HG03066 (cell line): ENCODE measurements at regions not wholly inside any gene's neighbourhood (a gene's known extent, or its start where the extent isn't known, plus 50 kb on each side); places are given as distances from the start of the nearest gene placed in this dataset.

Experiments
- ATAC-seq: cut with Tn5 transposase; IDR thresholded peaks from one replicate; pipeline ENCODE4 v1.9.1; 2021; ENCODE audit warnings: low read depth; ENCODE audit not compliant: unreplicated experiment

DNA sequence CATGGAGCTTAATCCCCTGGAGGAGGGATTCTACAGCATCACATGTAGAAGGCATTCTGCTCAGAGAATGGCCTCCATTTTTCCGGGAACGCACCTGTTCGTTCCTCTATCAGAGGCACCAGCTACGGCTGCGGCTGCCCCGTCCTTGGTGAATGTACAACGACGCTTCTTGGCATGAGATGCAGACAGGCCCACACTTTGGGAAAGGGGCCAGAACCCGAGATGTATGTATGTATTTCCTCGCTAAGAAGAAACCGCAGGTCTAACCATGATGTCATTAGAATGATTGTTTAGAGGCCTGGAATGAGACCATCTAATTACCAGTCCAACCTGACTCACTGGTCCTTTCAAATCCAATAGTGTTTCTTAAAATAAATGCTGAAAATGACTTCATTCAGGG is 1293.4 kb downstream of the TBC1D22A start:
- no peak for ATAC-seq

DNA sequence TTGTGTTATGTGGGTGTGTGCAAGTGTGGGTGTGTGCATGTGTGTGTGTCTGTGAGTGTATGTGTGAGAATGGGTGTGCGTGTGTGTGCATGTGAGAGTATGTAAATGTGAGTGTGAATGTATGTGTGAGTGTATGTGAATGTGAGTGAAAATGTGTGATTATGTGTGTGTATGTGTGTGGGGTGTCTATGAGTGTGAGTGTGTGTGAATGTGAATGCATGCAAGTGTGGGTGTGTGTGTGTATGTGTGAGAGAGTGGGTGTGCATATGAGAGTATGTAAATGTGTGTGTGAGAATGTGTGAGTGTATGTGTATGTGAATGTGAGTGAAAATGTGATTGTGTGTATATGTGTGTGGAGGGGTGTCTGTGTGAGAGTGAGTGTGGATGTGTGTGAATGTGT is 1292.7 kb downstream of the TBC1D22A start:
- no peak for ATAC-seq

DNA sequence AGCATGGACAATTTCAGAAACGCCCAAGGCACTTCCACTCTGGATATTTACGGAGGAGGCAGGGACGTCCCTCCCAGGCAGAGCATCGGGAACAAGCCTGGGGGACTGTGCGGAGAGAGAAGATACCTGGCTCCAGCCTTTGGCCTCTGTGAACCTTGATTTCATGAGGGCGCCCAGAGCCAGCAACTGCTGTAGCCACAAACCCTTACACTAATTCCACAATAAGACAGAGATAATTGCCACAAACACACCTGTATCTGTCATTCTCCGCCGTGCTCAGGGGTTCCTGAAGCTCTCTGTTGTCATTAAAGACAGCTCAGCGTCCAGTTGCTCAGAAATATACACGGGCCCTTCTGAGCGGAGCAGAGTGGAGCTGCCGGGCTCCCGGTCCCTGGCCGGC is 1292.1 kb downstream of the TBC1D22A start:
- no peak for ATAC-seq

DNA sequence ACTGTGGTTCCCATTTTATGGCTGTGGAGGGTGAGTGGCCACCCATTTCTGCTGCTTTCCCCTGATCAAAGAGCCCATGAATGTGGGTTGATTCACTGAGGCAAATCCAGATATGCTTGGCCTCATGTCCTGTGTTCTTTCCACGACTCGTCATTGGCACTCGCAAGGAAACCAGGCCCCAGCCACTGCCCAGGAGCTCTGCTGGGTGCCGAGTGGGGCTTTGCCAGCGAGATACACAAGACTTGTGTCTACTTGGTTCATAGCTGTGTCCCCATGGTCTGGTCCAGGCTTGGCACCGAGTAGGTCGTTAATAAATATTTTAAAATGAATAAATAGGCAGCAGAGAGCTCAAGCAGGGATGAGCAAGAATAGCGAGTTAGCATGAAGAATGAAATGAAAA is 1291.5 kb downstream of the TBC1D22A start:
- ATAC-seq: no peak

DNA sequence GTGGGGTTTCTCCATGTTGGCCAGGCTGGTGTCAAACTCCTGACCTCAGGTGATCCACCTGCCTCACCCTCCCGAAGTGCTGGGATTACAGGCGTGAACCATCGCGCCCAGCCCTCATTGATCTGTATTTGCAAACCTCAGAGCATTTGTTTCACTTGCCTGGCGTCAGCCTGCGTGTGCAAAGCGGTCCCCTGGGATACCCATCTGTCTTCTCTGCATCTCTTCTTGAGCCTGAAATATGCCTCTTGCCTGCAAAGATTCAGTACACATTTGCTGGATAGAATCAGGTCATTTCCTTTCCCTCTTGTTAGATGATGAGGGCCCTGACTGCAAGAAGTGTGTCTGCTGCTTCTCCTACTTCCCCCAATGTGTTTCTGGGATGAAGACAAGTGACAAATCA is 1291.0 kb downstream of the TBC1D22A start:
- ATAC-seq: no peak

DNA sequence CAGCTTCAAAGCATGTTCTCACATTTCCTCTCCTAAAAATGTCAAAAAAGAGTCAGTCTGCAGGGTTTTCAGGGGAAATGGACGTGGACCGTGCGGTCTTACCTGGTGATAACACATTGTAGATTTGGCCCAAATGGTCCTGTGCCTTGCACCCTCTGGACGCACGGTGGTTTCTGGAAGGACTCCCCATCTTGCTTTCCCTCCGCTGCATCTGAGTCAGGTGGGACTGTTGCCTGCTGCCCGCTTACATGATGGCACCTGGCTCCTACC is 1290.1 kb downstream of the TBC1D22A start:
- ATAC-seq: no peak

DNA sequence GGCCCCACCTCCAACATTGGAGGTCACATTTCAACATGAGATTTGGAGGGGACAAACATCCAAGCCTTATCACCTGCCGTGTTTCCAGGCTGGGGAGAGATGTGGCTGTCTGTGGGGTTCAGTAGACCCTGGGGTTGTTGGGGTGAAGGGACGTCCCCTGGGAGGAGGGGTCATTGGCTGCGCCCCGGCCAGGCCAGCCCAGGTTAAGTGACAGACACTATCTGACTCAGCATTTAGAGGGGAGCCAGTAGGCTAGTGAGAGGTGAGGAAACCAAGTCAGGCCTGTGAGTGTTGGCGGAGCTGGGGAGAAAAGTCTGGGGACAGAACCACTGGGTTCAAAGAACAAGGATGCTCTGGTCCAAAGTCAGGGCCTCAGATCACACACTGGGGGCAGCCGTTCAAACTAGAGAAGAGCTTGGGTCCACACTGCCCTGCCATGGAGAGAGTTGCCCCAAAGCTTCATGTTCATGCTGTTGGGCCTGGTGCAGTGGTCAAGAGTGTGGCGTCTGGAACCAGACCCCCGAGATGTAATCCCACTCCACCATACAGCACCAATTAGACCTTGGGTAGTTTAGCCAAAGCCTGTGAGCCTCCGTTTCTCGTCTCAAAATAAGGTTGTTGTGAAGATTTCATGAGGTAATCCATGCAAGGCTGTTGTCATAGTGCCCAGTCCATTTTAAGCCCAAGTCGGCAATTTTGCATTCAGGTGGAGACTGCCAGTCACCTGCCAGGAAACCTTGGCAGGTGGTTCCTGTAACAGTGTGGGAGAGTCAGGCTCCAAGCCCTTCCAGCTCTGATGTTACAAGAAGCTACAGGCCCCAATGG is 1289.6 kb downstream of the TBC1D22A start:
- ATAC-seq: no peak

DNA sequence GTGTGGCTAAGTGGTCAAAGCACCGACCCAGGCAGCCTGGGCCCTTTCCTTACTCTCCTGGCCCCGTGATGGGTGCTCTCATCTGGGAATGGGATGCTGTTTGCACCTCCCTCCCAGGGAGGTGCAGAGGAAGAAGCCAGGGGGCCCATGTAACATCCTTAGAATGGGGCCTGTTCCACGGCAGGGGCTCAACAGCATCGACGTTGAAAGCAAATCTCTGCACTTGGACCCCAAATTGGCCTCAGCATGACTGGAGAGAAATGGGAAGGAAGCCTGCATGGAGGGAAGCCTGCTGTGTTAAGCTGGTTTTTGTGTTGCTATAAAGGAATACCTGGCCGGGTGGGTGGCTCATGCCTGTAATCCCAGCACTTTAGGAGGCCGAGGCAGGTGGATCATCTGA is 1288.4 kb downstream of the TBC1D22A start:
- no peak for ATAC-seq

DNA sequence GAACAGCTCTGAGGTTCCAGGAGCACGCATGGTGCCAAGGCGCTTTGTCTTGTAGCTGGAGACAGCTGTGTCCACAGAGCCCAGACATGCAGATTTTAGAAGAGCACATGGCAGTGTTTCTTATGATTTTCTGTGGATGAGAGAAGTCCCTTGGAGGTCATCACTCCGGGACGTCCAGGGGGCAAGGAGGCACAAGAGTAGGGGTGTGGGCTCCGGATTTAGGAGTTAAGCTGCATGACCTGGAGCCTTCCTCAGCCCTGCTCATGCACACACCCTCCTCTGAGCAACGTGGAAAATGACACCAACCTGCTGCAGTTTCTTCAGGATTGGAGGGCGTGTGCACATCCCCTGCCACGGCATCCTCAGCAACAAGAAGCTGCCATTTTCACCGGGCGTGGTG is 1286.7 kb downstream of the TBC1D22A start:
- ATAC-seq: no peak

DNA sequence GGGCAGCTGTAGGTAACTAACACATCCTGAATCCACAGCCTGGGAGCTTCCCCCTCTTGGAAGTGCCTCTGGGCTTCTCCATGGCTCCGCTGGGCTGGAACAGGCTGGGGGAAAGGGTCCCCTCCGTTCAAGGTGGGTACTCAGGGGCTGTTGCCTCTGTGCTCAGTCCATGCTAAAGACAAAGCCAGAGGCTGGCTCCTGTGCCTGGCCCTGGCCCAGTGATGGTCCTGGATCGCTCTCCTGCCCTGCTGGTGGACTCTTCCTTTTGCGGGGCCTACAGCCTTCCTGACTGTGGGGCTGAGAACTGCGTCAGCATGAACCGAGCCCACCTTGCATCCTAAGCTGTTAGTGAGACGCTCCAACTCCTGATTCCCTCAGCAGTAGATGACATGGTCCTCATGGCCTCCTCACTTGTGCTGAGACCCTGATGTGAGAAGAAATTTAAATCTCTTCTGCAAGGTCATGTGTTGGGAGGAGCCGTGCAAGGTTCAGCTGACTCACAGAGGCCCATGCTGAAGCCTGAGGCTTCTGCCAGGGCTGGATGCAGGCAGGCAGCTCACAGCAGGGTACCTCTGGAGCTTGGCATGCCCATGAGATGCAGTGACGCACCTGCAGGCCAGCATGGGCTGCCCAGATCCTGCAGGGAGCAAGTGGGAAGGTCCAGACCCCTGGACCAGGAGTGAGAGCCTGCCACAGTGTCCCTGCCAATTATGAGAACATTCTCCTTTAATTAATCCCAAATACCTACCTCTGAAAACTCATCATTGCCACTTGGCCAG is 1285.5 kb downstream of the TBC1D22A start:
- ATAC-seq: no peak

DNA sequence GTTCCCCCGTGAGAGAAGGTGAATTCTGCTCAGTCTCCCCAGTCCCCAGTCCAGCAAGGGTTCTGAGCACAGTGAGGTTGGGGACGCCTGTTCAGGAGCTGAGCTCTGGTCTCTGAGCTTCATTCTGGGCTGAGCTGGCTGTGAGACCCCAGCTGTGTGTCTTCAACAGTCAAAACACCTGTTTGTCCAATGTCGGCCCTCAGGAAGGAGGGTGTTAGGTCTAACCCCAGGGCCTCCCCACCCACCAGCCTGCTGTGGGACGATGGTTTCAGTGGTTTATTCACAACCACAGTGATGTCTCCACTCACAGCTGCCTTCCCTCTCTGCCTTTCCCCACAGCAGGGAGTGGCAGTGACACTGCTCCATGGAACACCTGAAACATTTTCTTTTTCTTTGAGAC is 1282.9 kb downstream of the TBC1D22A start:
- peak; percentile 86 for ATAC-seq

DNA sequence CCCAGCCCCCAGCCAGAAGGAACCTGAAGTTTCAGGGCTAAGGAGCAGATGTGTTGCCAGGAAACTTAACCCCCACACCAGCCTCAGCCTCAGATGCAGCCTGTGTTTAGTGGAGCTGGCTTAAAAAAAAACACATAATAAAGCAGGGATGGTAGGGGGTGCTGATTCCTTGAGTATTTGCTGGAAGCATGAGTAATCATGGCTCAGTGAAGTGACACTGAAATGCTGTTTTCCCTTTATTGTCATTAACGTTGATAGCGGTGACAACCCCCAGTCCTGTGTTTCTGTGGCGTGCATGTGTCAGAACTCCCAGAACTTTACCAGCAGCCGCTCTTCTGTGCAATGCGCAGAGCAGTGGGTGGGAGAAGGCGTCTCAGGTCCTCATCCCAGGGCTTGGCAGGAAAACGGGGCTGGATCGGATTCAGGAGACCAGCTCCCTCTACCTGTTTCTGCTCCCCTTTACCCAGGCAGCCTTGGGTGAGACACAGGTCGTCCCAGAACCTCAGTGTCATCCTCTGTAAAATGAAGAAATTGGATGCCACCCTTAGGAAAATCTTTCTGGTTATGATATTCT is 1282.1 kb downstream of the TBC1D22A start:
- ATAC-seq: no peak

DNA sequence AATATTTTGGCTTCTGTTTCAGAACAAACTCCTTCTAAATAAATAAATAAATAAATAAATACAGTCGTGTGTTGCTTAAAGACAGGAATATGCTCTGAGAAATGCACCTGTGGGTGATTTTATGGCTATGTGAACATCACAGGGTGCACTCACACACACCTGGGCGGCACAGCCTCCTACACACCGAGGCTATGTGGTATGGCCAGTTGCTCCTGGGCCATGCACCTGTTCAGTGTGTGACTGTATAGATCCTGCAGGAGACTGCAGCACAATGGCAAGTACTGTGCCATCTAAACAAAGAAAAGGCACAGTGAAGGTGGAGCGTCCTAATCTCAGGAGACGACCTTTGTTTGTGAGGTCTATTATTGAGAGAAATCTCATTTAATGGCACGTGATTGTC is 1281.1 kb downstream of the TBC1D22A start:
- ATAC-seq: no peak

DNA sequence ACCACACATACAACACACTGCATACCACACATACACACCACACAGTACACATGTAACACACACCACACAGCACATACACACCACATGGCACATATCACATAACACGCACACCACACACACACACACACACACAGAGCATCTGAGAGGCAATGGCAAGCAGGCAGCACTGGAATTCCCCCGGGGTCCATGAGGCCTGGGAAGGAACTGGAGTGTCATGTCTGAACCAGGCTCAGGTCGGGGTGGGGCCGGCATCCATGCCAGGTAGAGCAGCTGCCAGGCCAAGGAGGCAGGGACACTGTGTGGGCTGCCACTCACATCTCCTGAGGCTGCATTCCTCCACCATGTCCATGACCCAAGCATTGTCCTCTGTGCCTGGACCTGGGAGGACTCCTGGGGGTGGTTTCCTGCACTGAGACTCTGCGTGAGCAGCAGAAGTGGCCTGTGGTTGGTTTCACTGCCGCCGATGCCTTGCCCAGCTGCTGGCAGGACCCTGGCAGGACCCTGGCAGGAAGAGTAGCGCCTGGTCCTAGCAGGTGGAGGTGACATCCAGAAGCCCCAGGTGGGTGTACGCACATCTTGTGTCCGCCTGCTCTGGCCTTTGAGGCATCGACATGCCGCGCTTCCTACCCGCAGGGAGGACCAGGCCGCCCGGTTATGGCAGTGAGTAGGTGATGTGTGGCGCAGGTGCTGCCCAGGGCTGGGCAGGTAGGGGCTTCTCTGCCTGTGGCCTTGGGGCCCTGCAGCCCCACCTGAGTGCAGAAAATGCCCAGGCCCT is 1280.4 kb downstream of the TBC1D22A start:
- no peak for ATAC-seq

DNA sequence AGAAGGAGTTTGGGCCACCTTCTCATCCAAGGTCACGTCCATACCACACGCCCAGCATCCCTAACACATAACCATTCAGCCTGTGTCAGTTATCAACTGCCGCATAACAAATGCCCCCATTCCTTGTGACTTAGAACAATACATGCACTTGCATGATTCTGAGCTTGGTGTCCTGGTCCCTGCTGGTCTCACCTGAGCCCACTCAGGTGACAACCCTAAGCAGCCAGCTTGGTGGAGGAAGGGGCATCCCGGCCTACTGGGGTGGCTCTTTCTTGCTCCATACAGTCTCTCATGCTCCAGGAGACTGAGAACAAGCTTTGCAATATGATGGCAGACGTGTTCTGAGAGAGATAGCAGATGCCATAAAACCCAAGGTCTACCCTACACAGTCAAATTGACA is 1276.9 kb downstream of the TBC1D22A start:
- ATAC-seq: no peak

DNA sequence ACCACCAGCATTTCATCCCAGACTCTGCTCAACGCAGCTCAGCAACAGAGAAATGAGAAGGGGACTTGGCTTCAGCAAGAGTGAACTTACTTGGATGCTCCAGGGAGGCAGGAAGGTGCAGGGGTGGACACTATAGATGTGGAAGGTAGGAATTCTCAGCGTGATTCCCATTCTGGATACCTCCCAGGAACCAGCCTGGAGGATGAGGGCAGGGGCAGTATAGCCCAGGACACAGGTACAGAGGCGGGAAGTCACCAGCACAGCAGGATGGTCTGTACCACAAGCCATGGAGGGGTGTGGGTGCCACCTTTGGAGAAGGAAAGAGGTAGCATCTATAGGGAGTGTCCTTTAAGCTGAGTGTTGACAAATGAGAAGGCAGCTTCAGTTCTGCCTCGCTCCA is 1275.2 kb downstream of the TBC1D22A start:
- ATAC-seq: no peak

DNA sequence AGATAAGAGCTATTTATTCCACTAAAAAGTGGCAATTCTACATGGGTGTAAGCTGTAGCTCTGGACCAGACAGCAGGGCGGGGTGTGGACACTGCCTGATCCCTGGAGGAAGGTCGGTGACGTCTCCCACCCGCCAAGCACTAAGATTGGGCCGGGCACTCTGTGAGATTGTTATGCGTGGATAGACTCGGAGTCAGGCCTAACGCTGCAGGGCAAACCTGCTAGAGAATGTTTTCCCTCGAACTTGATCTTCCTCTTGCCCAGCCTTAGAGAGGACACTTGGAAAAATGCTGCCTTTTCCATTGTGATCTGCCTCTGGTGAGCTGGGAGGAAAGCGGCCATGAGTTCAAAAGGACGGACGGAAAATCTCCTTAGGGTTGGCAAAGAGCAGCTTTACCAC is 1273.4 kb downstream of the TBC1D22A start:
- no peak for ATAC-seq

DNA sequence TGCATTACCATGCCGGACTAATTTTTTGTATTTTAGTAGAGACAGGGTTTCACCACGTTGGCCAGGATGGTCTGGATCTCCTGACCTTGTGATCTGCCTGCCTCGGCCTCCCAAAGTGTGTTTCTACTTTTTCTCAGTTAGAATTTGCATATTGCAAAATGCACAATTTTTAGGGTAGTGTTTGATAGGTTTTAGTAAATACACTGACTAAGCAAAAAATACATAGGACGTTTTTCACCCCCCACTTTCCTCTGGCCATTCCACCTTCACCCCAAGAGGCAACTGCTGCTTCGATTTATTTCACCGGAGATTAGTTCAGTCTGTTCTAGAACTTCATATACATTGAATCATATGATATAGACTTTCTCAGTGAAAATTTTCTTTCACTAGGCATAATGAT is 1269.1 kb downstream of the TBC1D22A start:
- ATAC-seq: no peak

DNA sequence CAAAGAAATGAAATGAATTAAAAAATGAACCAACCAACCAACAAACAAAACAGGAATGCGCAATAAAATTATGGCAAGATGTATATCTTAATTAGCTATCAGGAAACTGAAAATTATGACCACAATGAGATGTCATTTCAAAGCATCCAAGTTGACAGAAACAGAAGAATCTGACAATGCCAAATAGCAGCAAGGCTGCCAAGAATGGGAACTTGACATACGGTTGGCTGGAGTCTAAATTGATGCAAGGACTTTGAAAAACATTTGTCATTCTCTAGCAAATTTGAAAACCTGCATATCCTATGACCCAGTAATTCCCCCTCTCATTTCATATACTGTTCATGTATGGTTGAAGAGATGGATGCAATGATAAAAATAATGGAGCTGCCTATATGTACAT is 1262.6 kb downstream of the TBC1D22A start:
- ATAC-seq: no peak

DNA sequence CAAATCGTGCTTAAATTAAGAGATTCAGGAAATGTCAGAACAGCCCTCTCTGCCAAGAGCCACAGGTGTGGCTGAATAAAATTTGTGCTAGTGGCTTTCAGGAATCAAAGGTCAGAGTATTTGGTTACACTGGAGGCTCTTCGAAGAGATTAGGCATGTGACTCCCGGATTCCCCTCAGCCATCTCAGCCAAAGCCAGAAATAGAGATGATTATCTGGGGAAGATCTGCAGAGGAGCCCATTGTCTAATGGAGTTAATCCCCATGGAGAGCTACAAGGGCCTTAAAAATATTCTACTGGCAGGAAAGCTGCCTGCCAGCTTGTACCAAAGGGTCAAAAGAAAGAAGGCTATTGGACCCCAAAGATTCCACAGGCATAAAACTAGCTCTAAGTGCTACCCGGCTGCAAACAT is 1259.5 kb downstream of the TBC1D22A start:
- no peak for ATAC-seq

DNA sequence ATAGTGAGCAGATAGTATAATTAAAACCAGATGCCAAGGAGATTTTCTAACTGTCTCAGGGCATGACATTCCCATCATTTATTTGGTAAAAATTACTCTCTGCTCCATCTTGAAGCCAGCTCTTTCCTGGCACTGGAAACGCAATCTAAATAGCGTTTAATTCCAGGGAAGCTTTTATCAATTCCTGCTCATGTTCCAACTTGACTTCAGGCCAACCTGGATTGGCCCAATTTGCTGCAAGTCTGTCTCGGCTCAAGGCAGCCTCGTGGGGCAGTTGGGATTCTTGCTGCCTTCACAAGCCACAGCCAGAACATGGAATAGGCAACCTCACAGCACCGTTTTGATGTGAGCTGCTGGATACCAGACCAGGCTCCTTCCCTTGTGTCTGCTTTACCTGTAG is 1255.9 kb downstream of the TBC1D22A start:
- no peak for ATAC-seq
